ENCODE measurements at regions not wholly inside any gene's neighbourhood (a gene's known extent, or its start where the extent isn't known, plus 50 kb on each side); places are given as distances from the start of the nearest gene placed in this dataset.

DNA sequence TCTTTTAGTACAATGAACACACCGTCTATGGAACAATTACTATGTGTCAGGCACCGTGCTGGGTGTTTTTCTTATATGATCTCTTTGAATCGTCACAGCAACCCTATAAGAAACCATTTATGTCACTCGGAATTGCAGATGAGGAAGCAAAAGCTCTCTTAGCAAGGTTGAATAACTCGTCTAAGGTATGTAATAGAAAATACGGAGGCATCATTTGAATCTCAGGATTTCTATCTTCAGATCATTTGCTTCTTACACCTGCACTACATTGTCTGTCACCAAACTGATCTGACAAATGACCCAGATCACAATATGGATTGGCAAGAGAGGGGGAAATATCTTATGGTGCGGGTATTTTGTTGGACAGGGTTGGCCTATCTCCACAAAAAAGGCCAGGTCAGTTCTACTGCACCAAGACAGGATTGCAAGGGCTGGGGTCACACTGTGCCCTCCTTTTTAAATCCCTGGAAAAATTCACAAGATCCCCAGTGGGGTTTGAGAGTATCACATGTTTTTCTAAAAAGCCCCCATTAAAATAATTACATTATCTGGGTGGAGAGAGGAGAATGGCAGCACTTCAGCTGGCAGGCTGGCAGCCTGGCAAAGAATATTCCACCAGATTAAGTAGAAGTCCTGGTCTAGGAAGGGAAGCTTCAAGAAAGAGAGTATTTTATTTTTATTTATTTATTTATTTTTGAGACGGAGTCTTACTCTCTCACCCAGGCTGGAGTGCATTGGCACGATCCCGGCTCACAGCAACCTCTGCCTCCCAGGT is 110.7 kb upstream of the CLMP start:
- Histone ChIP-seq H3K36me3 (no peaks in the 10 kb centered on the region), H3K27me3 (no peaks in the 10 kb centered on the region), H3K9me3 (no peaks in the 10 kb centered on the region), H3K4me1 (peaks cover 19 to 30% of the 10 kb centered on the region in 2 donors), H3K4me3 (no peak overlapping the region), H3K27ac (no peak overlapping the region)
- in situ Hi-C loops (cut with MboI; ENCODE audit: low sequenced_read_pairs in 4 of 4), result loop anchor here (5.0 to 10.0 kb wide), 3 partner anchors 49 to 169 kb away; no protein-coding TSS in a partner anchor
- ATAC-seq (no peak), DNase-seq (no peak)
- intact Hi-C loops (cut with DNase I; ENCODE audit: low total_unique reads), result no loop called here
- TF ChIP-seq, protein P1, sequence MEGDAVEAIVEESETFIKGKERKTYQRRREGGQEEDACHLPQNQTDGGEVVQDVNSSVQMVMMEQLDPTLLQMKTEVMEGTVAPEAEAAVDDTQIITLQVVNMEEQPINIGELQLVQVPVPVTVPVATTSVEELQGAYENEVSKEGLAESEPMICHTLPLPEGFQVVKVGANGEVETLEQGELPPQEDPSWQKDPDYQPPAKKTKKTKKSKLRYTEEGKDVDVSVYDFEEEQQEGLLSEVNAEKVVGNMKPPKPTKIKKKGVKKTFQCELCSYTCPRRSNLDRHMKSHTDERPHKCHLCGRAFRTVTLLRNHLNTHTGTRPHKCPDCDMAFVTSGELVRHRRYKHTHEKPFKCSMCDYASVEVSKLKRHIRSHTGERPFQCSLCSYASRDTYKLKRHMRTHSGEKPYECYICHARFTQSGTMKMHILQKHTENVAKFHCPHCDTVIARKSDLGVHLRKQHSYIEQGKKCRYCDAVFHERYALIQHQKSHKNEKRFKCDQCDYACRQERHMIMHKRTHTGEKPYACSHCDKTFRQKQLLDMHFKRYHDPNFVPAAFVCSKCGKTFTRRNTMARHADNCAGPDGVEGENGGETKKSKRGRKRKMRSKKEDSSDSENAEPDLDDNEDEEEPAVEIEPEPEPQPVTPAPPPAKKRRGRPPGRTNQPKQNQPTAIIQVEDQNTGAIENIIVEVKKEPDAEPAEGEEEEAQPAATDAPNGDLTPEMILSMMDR (IDR thresholded peaks at IDR 0.05 in 4 of 5, conservative IDR thresholded peaks at IDR 0.05 in 1 of 5), result no peak
- no peak for TF ChIP-seq POLR2A (IDR thresholded peaks at IDR 0.05)

DNA sequence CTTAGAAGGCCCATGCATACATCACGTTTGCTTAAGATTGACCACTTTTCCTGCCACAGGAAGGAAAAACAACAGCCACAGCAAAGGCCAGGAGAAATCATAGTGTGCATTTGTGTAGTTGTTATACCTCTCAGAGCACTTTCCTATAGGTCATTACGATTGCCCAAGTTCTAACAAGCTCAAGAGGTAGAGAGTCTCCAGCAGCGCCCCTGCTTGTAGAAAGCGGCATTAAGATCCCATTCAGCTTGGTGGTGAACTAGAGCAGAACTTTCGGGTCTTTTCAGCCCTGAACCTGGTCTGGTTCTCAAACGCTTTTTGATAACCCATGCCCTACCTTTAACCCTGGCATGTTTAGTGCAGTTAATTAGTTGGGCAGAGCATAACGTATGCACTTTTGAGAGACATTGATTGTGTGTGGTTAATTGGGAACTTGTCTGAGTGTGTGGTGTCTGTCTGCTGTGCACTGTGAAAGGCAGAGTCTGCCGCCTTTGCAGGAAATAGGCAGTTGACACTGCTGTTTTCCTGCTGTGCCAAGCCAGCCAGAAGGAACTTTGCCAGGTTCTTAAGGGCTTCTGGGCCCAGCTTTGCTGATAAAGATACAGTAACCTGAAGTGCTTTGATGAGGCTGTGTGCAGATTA is 109.9 kb upstream of the CLMP start:
- no peak overlapping the region for H3K27ac ChIP-seq
- no peak overlapping the region for H3K4me3 ChIP-seq
- no peak for DNase-seq
- H3K4me1 ChIP-seq, result peaks cover 22 to 36% of the 10 kb centered on the region in 2 donors
- H3K36me3 ChIP-seq, result no peaks in the 10 kb centered on the region
- ATAC-seq, result no peak
- no peak for TF ChIP-seq POLR2A (IDR thresholded peaks at IDR 0.05)
- TF ChIP-seq, protein P1 (IDR thresholded peaks at IDR 0.05 in 4 of 5, conservative IDR thresholded peaks at IDR 0.05 in 1 of 5), result no peak
- intact Hi-C loops (cut with DNase I; ENCODE audit: low total_unique reads), result no loop called here
- no peaks in the 10 kb centered on the region for H3K9me3 ChIP-seq
- in situ Hi-C loops (cut with MboI; ENCODE audit: low sequenced_read_pairs in 4 of 4), result loop anchor here (5.0 to 10.0 kb wide), 5 partner anchors 50 to 172 kb away; no protein-coding TSS in a partner anchor
- H3K27me3 ChIP-seq, result no peaks in the 10 kb centered on the region

DNA sequence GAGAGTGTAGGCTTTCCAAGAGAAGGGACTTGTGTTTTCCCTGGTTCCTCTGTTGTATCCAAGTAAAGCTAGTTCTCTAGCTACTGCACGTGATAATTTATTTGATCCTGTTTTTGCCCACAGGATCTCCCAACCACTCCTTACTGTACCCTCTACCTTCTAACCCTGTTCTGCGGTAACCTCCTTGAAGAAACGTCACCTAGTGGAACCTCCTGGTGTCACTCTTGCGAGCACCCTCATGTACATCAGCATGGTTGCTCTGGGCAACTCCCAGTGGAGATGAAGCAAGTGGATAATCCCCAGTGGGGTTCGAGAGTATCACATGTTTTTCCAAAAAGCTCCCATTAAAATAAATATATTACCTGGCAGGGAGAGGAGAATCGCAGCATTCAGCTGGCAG is 108.9 kb upstream of the CLMP start:
- DNase-seq (no peak), ATAC-seq (no peak)
- Histone ChIP-seq H3K4me3 (no peak overlapping the region), H3K9me3 (no peaks in the 10 kb centered on the region), H3K27me3 (no peaks in the 10 kb centered on the region), H3K4me1 (peaks cover 25 to 36% of the 10 kb centered on the region in 2 donors), H3K27ac (no peak overlapping the region), H3K36me3 (no peaks in the 10 kb centered on the region)
- intact Hi-C loops (cut with DNase I; ENCODE audit: low total_unique reads) (no loop called here), in situ Hi-C loops (cut with MboI; ENCODE audit: low sequenced_read_pairs in 4 of 4) (loop anchor here (5.0 to 10.0 kb wide), 4 partner anchors 51 to 173 kb away; no protein-coding TSS in a partner anchor)
- no peak for TF ChIP-seq POLR2A (IDR thresholded peaks at IDR 0.05)
- TF ChIP-seq, protein P1 (IDR thresholded peaks at IDR 0.05 in 4 of 5, conservative IDR thresholded peaks at IDR 0.05 in 1 of 5), result no peak

DNA sequence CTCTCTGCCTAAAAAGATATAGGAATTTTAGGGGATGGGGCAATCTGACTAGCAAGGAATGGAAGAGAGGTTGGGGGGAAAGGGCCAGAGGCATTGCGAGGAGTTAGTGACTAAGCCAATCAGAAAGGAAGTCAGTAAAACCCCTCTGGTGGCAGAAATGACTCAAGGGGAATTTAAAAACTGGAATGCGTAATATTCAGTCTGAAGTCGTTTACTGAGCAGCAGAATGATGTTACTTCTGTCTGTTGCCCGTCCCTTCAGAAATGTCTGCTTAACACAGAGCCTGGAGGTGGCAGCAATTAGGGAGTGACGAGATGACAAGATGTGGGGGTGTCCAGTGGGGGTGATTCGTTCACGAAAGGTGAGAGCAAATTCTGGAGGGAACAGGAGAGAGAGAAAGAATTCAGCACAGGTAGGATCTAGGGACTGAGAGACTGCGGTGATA is 107.7 kb upstream of the CLMP start:
- Histone ChIP-seq H3K4me1 (peaks cover 16 to 27% of the 10 kb centered on the region in 2 donors), H3K9me3 (no peaks in the 10 kb centered on the region), H3K27ac (no peak overlapping the region), H3K27me3 (no peaks in the 10 kb centered on the region), H3K36me3 (no peaks in the 10 kb centered on the region), H3K4me3 (no peak overlapping the region)
- DNase-seq (no peak), ATAC-seq (no peak)
- intact Hi-C loops (cut with DNase I; ENCODE audit: low total_unique reads) (no loop called here), in situ Hi-C loops (cut with MboI; ENCODE audit: low sequenced_read_pairs in 4 of 4) (loop anchor here (5.0 to 10.0 kb wide), 4 partner anchors 52 to 175 kb away; no protein-coding TSS in a partner anchor)
- no peak for TF ChIP-seq POLR2A (IDR thresholded peaks at IDR 0.05)
- TF ChIP-seq, protein P1 (IDR thresholded peaks at IDR 0.05 in 4 of 5, conservative IDR thresholded peaks at IDR 0.05 in 1 of 5), result no peak
